ENCODE measurements at regions not wholly inside any gene's neighbourhood (a gene's known extent, or its start where the extent isn't known, plus 50 kb on each side); places are given as distances from the start of the nearest gene placed in this dataset.

DNA sequence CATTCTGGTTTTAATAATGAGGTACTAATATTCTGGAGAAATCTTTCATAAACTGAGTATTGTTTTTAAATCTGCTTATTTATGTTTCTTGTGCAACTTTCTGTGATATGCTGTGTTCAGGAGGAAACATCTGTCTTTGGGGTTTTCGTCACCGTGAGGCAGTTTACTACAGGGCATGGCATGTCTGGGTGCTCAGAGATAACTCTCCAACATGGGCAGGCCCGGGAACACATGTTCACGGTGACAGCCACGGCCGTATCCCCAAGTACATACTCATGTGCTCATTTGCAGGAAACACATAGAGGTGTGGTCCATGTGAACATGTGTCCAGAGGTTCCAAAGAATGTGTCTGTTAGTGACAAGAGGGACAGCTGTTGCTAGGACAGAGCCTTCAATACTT, 62.1 kb upstream of the CNKSR3 start:
- no peaks in the 10 kb centered on the region for H3K9me2 ChIP-seq (ENCODE audit: insufficient read depth)
- no peaks in the 10 kb centered on the region for H3K79me2 ChIP-seq (ENCODE audit: low read depth)
- no TSS peak for BruUV-seq (replicated peaks)
- H3K4me1 ChIP-seq (replicated peaks; ENCODE audit: insufficient read depth): peaks cover 5% of the 10 kb centered on the region; the same call in 1 of the 2 replicates
- no peaks in the 10 kb centered on the region for H3K9me3 ChIP-seq (ENCODE audit: insufficient read depth, low read depth)
- no peaks in the 10 kb centered on the region for H4K20me1 ChIP-seq (ENCODE audit: insufficient read depth)
- no peaks in the 10 kb centered on the region for H3K36me3 ChIP-seq (ENCODE audit: low read depth)
- no peak overlapping the region for H3K4me3 ChIP-seq
- no peak for DNase-seq
- no peaks in the 10 kb centered on the region for H3K27me3 ChIP-seq (ENCODE audit: insufficient read depth, low read depth)
- intact Hi-C loops (cut with micrococcal nuclease; ENCODE audit: unreplicated experiment): no loop called here
- CTCF ChIA-PET: interaction anchor here (0.7 kb wide), 1 partner anchor 460 kb away, joined by 5 read pairs; no protein-coding TSS in a partner anchor
- no peaks in the 10 kb centered on the region for H3F3A ChIP-seq (ENCODE audit: insufficient read depth, low read depth)
- no peak overlapping the region for H2AFZ ChIP-seq
- TF ChIP-seq, protein P1, sequence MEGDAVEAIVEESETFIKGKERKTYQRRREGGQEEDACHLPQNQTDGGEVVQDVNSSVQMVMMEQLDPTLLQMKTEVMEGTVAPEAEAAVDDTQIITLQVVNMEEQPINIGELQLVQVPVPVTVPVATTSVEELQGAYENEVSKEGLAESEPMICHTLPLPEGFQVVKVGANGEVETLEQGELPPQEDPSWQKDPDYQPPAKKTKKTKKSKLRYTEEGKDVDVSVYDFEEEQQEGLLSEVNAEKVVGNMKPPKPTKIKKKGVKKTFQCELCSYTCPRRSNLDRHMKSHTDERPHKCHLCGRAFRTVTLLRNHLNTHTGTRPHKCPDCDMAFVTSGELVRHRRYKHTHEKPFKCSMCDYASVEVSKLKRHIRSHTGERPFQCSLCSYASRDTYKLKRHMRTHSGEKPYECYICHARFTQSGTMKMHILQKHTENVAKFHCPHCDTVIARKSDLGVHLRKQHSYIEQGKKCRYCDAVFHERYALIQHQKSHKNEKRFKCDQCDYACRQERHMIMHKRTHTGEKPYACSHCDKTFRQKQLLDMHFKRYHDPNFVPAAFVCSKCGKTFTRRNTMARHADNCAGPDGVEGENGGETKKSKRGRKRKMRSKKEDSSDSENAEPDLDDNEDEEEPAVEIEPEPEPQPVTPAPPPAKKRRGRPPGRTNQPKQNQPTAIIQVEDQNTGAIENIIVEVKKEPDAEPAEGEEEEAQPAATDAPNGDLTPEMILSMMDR (conservative IDR thresholded peaks at IDR 0.05): no peak
- TF ChIP-seq EZH2 (IDR thresholded peaks at IDR 0.05; ENCODE audit: low read depth): no peak
- H3K4me2 ChIP-seq: no peak overlapping the region
- POLR2A ChIA-PET (ENCODE audit: unreplicated experiment): no interaction called here
- no peak overlapping the region for H3K27ac ChIP-seq

DNA sequence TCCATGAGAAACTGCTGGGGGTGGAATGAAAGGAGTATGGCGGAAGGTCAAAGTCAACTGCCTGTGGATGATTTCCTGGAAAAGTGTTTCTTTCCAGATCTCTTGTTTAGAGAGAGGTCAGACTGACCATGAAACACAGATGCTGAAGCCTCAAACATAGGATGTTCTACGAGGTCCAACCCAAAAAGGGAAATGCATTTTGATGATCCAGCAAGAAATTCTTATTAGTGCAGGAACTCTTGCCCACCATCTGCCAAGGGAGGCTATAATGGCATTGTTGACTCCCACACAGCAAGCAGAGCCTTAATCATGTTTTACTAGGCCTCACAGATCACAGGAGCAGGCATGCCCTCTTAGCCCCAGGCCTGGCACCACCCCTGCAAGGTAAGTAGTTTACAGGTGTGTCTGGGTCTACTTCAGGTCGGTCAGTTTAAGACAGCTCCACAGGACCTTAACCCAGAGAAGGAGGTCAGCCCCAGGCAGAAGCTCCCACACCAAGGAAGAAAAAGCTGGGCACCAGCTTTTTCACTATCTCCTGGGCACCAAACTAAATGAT, 67.6 kb upstream of the CNKSR3 start:
- ChIA-PET CTCF (no interaction called here), POLR2A (ENCODE audit: unreplicated experiment) (interaction anchor here (0.7 kb wide), 1 partner anchor 1399 kb away, joined by 3 read pairs; no protein-coding TSS in a partner anchor)
- Histone ChIP-seq H3K27me3 (ENCODE audit: insufficient read depth, low read depth) (no peaks in the 10 kb centered on the region), H4K20me1 (ENCODE audit: insufficient read depth) (no peaks in the 10 kb centered on the region), H3K36me3 (ENCODE audit: low read depth) (no peaks in the 10 kb centered on the region), H3F3A (ENCODE audit: insufficient read depth, low read depth) (no peaks in the 10 kb centered on the region), H3K27ac (no peak overlapping the region), H3K9me3 (ENCODE audit: insufficient read depth, low read depth) (no peaks in the 10 kb centered on the region), H2AFZ (no peak overlapping the region), H3K79me2 (ENCODE audit: low read depth) (no peaks in the 10 kb centered on the region), H3K4me3 (no peak overlapping the region), H3K4me1 (replicated peaks; ENCODE audit: insufficient read depth) (no peaks in the 10 kb centered on the region), H3K9me2 (ENCODE audit: insufficient read depth) (no peaks in the 10 kb centered on the region), H3K4me2 (no peak overlapping the region)
- BruUV-seq (replicated peaks): no TSS peak
- intact Hi-C loops (cut with micrococcal nuclease; ENCODE audit: unreplicated experiment): no loop called here
- TF ChIP-seq, protein P1 (conservative IDR thresholded peaks at IDR 0.05): no peak
- no peak for TF ChIP-seq EZH2 (IDR thresholded peaks at IDR 0.05; ENCODE audit: low read depth)
- no peak for DNase-seq

DNA sequence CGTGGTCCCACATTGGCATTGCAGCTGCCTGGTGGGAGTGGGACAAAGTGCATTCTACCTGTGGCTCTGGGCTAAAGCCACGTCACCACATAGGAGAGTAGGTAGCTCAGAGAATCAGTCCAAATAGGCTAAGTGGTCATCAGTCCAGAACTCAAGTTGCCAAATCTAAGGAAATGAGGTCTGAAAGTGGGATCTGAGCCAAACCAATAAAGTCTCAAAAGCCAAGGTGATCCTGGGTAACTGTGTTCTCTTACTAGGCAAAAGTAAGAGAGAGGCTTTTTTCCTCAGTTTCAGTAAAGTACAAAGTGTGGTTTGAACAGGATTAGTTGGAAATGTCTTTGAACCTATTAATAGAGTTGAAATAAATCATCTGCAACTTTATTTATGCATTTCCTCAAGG, 68.6 kb upstream of the CNKSR3 start:
- H3K9me2 ChIP-seq (ENCODE audit: insufficient read depth): no peaks in the 10 kb centered on the region
- BruUV-seq (replicated peaks): no TSS peak
- H3F3A ChIP-seq (ENCODE audit: insufficient read depth, low read depth): no peaks in the 10 kb centered on the region
- no peaks in the 10 kb centered on the region for H3K79me2 ChIP-seq (ENCODE audit: low read depth)
- ChIA-PET POLR2A (ENCODE audit: unreplicated experiment) (no interaction called here), CTCF (no interaction called here)
- no peak for TF ChIP-seq EZH2 (IDR thresholded peaks at IDR 0.05; ENCODE audit: low read depth)
- TF ChIP-seq, protein P1 (conservative IDR thresholded peaks at IDR 0.05): no peak
- intact Hi-C loops (cut with micrococcal nuclease; ENCODE audit: unreplicated experiment): no loop called here
- H3K9me3 ChIP-seq (ENCODE audit: insufficient read depth, low read depth): no peaks in the 10 kb centered on the region
- no peak overlapping the region for H3K4me3 ChIP-seq
- no peak overlapping the region for H3K4me2 ChIP-seq
- H2AFZ ChIP-seq: no peak overlapping the region
- H3K36me3 ChIP-seq (ENCODE audit: low read depth): no peaks in the 10 kb centered on the region
- no peaks in the 10 kb centered on the region for H4K20me1 ChIP-seq (ENCODE audit: insufficient read depth)
- no peaks in the 10 kb centered on the region for H3K4me1 ChIP-seq (replicated peaks; ENCODE audit: insufficient read depth)
- no peak for DNase-seq
- no peaks in the 10 kb centered on the region for H3K27me3 ChIP-seq (ENCODE audit: insufficient read depth, low read depth)
- H3K27ac ChIP-seq: no peak overlapping the region
